Endodermal cell (in vitro differentiated cells): ENCODE measurements at regions not wholly inside any gene's neighbourhood (a gene's known extent, or its start where the extent isn't known, plus 50 kb on each side); places are given as distances from the start of the nearest gene placed in this dataset.
A peak's percentile ranks its signal among the peaks of the same experiment; 100 is the strongest.

Source experiments
- DNase-seq: peaks from one replicate; pipeline ENCODE4 v3.0.0-alpha.2; 2017
- H3K27ac ChIP-seq: 2 replicates; pipeline ENCODE4 v1.5.1; 2013; ENCODE audit warnings: mild to moderate bottlenecking, low read depth, low read length, moderate library complexity
- H3K27me3 ChIP-seq: 2 replicates; pipeline ENCODE4 v1.6.1; 2013; ENCODE audit warnings: mild to moderate bottlenecking, low read length, moderate library complexity; ENCODE audit not compliant: insufficient read depth, control insufficient read depth, poor library complexity, severe bottlenecking
- H3K36me3 ChIP-seq: 2 replicates; pipeline ENCODE4 v1.7.0; 2013; ENCODE audit warnings: mild to moderate bottlenecking, low read length, moderate library complexity; ENCODE audit not compliant: control insufficient read depth, insufficient read depth
- H3K4me1 ChIP-seq: one replicate; pipeline ENCODE4 v1.7.0; 2013; ENCODE audit warnings: low read length; ENCODE audit not compliant: control insufficient read depth, insufficient read depth
- H3K4me3 ChIP-seq: 2 replicates; pipeline ENCODE4 v1.5.1; 2013; ENCODE audit warnings: mild to moderate bottlenecking, low read length, moderate library complexity
- H3K9ac ChIP-seq: 2 replicates; pipeline ENCODE4 v1.6.1; 2013; ENCODE audit warnings: mild to moderate bottlenecking, low read length, moderate library complexity; ENCODE audit not compliant: poor library complexity, severe bottlenecking; ENCODE audit errors: extremely low read depth
- H3K9me3 ChIP-seq: 2 replicates; pipeline ENCODE4 v1.6.1; 2013; ENCODE audit warnings: mild to moderate bottlenecking, low read length, moderate library complexity; ENCODE audit not compliant: control insufficient read depth
- H3K27ac Mint-ChIP-seq: 2 replicates; pipeline ENCODE4 v1.8.0; 2020; ENCODE audit warnings: mixed read lengths
- H3K27me3 Mint-ChIP-seq: 2 replicates; pipeline ENCODE4 v1.8.0; 2021; ENCODE audit warnings: mild to moderate bottlenecking, mixed read lengths; ENCODE audit not compliant: insufficient read depth
- H3K36me3 Mint-ChIP-seq: 2 replicates; pipeline ENCODE4 v1.8.0; 2020; ENCODE audit warnings: low read depth, mixed read lengths
- H3K4me1 Mint-ChIP-seq: 2 replicates; pipeline ENCODE4 v1.8.0; 2020; ENCODE audit warnings: mixed read lengths
- H3K4me3 Mint-ChIP-seq: 2 replicates; pipeline ENCODE4 v1.8.0; 2020; ENCODE audit warnings: mild to moderate bottlenecking, moderate library complexity, mixed read lengths
- H3K9me3 Mint-ChIP-seq: 2 replicates; pipeline ENCODE4 v1.8.0; 2020; ENCODE audit warnings: mild to moderate bottlenecking, mixed read lengths
- WGBS, 2 experiments: methylation state at CpG; one replicate each; pipeline versions ENCODE4 v1.1.5 to v1.1.7; 2013; ENCODE audit warnings: missing lambda C conversion rate in 2 of 2, mixed read lengths in 1 of 2; ENCODE audit not compliant: insufficient coverage in 1 of 2, insufficient read length in 1 of 2; 5-methylcytosine and 5-hydroxymethylcytosine counted together
- TF ChIP-seq, protein P1 (sequence below): fragments of 200-600 bp; sonication (generic); conservative IDR thresholded peaks from 2 replicates; pipeline ENCODE4 v1.5.0; 2021; ENCODE audit warnings: antibody characterized with exemption, mild to moderate bottlenecking

DNA sequence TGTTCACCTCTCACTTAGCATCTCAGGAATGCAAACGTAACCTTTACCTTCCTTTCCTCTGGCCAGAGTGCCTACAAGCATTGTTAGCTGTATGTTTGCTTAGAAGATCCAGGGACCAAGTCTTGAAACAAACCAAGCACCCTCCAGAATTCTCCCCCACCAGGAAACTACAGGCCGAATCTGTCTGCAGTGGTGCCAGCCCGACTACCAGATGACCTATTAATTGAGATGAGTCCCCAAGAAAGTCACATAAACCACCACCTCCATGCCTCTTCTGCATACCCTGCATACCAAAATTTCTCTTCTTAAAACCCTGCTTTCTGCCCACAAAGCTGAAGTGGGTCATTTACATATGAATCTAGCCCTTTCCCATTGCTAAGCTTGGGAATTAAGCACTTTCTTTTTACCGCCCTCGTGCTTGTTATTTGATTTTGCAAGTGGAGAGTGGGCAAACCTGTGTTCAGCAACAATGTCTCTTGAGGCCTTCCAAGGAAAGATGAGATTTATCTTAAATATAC, 1239.1 kb downstream of the CDH12 start:
- peaks cover 8% of the 10 kb centered on the region for H3K4me1 ChIP-seq
- Mint-ChIP-seq H3K4me3 (no peak overlapping the region), H3K9me3 (no peaks in the 10 kb centered on the region), H3K27me3 (no peaks in the 10 kb centered on the region), H3K27ac (peak overlapping the region; percentile 89), H3K36me3 (no peaks in the 10 kb centered on the region), H3K4me1 (peaks cover 21% of the 10 kb centered on the region)
- H3K9ac ChIP-seq = no peak overlapping the region
- no peak overlapping the region for H3K4me3 ChIP-seq
- no peaks in the 10 kb centered on the region for H3K36me3 ChIP-seq
- 42 to 58% methylated on average over 2 to 5 of the region's 5 CpGs for WGBS, 2 experiments
- peak; percentile 71 for DNase-seq
- TF ChIP-seq, protein P1, sequence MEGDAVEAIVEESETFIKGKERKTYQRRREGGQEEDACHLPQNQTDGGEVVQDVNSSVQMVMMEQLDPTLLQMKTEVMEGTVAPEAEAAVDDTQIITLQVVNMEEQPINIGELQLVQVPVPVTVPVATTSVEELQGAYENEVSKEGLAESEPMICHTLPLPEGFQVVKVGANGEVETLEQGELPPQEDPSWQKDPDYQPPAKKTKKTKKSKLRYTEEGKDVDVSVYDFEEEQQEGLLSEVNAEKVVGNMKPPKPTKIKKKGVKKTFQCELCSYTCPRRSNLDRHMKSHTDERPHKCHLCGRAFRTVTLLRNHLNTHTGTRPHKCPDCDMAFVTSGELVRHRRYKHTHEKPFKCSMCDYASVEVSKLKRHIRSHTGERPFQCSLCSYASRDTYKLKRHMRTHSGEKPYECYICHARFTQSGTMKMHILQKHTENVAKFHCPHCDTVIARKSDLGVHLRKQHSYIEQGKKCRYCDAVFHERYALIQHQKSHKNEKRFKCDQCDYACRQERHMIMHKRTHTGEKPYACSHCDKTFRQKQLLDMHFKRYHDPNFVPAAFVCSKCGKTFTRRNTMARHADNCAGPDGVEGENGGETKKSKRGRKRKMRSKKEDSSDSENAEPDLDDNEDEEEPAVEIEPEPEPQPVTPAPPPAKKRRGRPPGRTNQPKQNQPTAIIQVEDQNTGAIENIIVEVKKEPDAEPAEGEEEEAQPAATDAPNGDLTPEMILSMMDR = no peak
- no peaks in the 10 kb centered on the region for H3K9me3 ChIP-seq
- no peak overlapping the region for H3K27ac ChIP-seq
- H3K27me3 ChIP-seq = no peaks in the 10 kb centered on the region

DNA sequence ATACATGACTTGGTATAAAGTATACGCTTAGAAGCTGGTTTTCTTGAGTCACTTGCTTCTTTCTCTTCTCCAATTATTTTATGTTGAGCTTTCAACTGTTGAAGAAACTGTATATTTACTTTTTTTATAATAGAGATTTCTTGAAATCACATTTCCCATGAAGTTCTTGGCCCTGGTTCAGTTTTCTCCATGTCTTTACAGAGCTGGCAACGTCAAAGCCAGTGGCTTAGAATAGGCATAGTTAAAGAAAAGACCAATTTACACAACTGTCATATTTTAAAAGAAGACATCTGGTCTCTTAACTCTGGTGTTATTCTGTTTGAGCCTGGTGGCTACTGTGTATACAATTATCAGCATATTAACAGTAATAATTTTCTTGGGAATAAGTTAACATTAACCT, 1249.3 kb downstream of the CDH12 start:
- Mint-ChIP-seq H3K27ac (no peak overlapping the region), H3K4me1 (peaks cover 15% of the 10 kb centered on the region), H3K36me3 (no peaks in the 10 kb centered on the region), H3K9me3 (no peaks in the 10 kb centered on the region), H3K27me3 (no peaks in the 10 kb centered on the region), H3K4me3 (no peak overlapping the region)
- TF ChIP-seq, protein P1 = no peak
- no peak overlapping the region for H3K27ac ChIP-seq
- no peak overlapping the region for H3K9ac ChIP-seq
- H3K36me3 ChIP-seq = no peaks in the 10 kb centered on the region
- H3K4me1 ChIP-seq = no peaks in the 10 kb centered on the region
- H3K4me3 ChIP-seq = no peak overlapping the region
- WGBS, 2 experiments = 76 to 100% methylated on average over 1 to 2 of the region's 2 CpGs
- no peaks in the 10 kb centered on the region for H3K27me3 ChIP-seq
- no peak for DNase-seq
- H3K9me3 ChIP-seq = no peaks in the 10 kb centered on the region

DNA sequence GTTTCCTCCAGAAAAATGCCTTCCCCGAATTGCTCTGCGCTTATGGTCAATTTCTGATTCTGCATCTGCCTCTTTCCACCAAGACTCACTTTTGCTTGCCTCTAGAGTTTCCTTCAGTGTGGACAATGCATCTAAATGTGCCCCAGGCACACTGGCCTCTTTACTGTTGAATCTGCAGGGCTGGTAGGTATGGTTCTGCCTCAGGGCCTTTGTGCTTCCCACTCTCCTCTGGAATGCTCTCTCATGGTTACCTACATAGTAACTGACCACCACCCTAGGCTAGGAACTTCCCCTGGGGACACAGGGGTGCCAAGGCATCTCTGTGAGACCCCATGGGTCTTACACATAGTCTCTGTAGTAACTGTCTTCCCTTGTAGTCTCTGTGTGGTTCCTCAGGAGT, 1258.6 kb downstream of the CDH12 start:
- no peak overlapping the region for H3K9ac ChIP-seq
- H3K4me3 ChIP-seq = no peak overlapping the region
- Mint-ChIP-seq H3K4me1 (no peaks in the 10 kb centered on the region), H3K27me3 (no peaks in the 10 kb centered on the region), H3K36me3 (no peaks in the 10 kb centered on the region), H3K9me3 (peaks cover 11% of the 10 kb centered on the region), H3K4me3 (no peak overlapping the region), H3K27ac (no peak overlapping the region)
- no peaks in the 10 kb centered on the region for H3K4me1 ChIP-seq
- TF ChIP-seq, protein P1 = no peak
- H3K36me3 ChIP-seq = no peaks in the 10 kb centered on the region
- WGBS, 2 experiments = 96 to 100% methylated on average over 2 of the region's 2 CpGs
- no peak overlapping the region for H3K27ac ChIP-seq
- DNase-seq = no peak
- no peaks in the 10 kb centered on the region for H3K9me3 ChIP-seq
- H3K27me3 ChIP-seq = no peaks in the 10 kb centered on the region
